ENCODE measurements at regions not wholly inside any gene's neighbourhood (a gene's known extent, or its start where the extent isn't known, plus 50 kb on each side); places are given as distances from the start of the nearest gene placed in this dataset.
"Not testable (repeated sequence)": the region's sequence is repeated elsewhere in the genome, so short reads cannot be mapped to it uniquely, and the experiment has no call there.

- no peak for DNase-seq
Observed at GRCh38 chr7:16369855-16370254, 51.5 kb downstream of the CRPPA start.

- DNase-seq: not testable (repeated sequence)
Observed at GRCh38 chr7:16369309-16369708, 52.0 kb downstream of the CRPPA start.

GRCh38 chr7:16368885-16369284 is 52.5 kb downstream of the CRPPA start:
- DNase-seq: no peak

- DNase-seq: no peak
Observed at GRCh38 chr7:16367115-16367514, 54.2 kb downstream of the CRPPA start.

GRCh38 chr7:16365952-16366351 is 55.4 kb downstream of the CRPPA start:
- no peak for DNase-seq

GRCh38 chr7:16365177-16365576 is 56.2 kb downstream of the CRPPA start:
- DNase-seq: no peak

GRCh38 chr7:16359216-16359615 is 62.1 kb downstream of the CRPPA start:
- peak; percentile 61 for DNase-seq

- peak; percentile 94 for DNase-seq
Observed at GRCh38 chr7:16357921-16358320, 63.4 kb downstream of the CRPPA start.

- no peak for DNase-seq
Observed at GRCh38 chr7:16357474-16357873, 63.9 kb downstream of the CRPPA start.

- DNase-seq: no peak
Observed at GRCh38 chr7:16356301-16356958, 64.9 kb downstream of the CRPPA start.

- DNase-seq: no peak
Observed at GRCh38 chr7:16354573-16354972, 66.8 kb downstream of the CRPPA start.

- no peak for DNase-seq
Observed at GRCh38 chr7:16353226-16353625, 68.1 kb downstream of the CRPPA start.

- no peak for DNase-seq
Observed at GRCh38 chr7:16350634-16351033, 70.7 kb downstream of the CRPPA start.

GRCh38 chr7:16348251-16348650 is 73.1 kb downstream of the CRPPA start:
- DNase-seq: no peak

GRCh38 chr7:16347827-16348192 is 73.5 kb downstream of the CRPPA start:
- DNase-seq: no peak

- no peak for DNase-seq
Observed at GRCh38 chr7:16347066-16347826, 74.1 kb downstream of the CRPPA start.

GRCh38 chr7:16345979-16346958 is 75.1 kb downstream of the CRPPA start:
- no peak for DNase-seq

GRCh38 chr7:16344927-16345326 is 76.4 kb downstream of the CRPPA start:
- DNase-seq: no peak

GRCh38 chr7:16343612-16344011 is 77.7 kb downstream of the CRPPA start:
- DNase-seq: no peak

GRCh38 chr7:16338065-16338464 is 83.3 kb downstream of the CRPPA start:
- no peak for DNase-seq

- DNase-seq: no peak
Observed at GRCh38 chr7:16326106-16326505, 95.2 kb downstream of the CRPPA start.

GRCh38 chr7:16323313-16323712 is 98.0 kb downstream of the CRPPA start:
- DNase-seq: no peak

- no peak for DNase-seq
Observed at GRCh38 chr7:16320099-16320660, 101.2 kb downstream of the CRPPA start.
